Lung (tissue), 11 donors: ENCODE measurements at regions not wholly inside any gene's neighbourhood (a gene's known extent, or its start where the extent isn't known, plus 50 kb on each side); places are given as distances from the start of the nearest gene placed in this dataset.

Experiments used
- ATAC-seq: fragments of 200-7000 bp; cut with Tn5 transposase; one replicate; pipeline ENCODE4 v1.9.1; 2020; ENCODE audit warnings: moderate number of reproducible peaks; ENCODE audit not compliant: insufficient read depth, low FRiP score
- DNase-seq, 3 donors: peaks; one replicate each; pipeline ENCODE4 v3.0.0-alpha.2; 2013 to 2017
- H3K27ac ChIP-seq, 2 donors: one replicate each; pipeline ENCODE4 v1.5.1; 2013; ENCODE audit warnings: mild to moderate bottlenecking in 2 of 2, moderate library complexity in 2 of 2, control low read depth in 1 of 2, inconsistent platforms in 1 of 2, low read depth in 1 of 2, low read length in 1 of 2
- H3K27me3 ChIP-seq, 3 donors: one replicate each; pipeline ENCODE4 v1.5.1; 2013; ENCODE audit warnings: low read length in 2 of 3; ENCODE audit not compliant: control insufficient read depth in 3 of 3, insufficient read depth in 3 of 3
- H3K36me3 ChIP-seq, 4 donors: one replicate each; pipeline ENCODE4 v1.5.1; 2013; ENCODE audit warnings: low read length in 4 of 4, mild to moderate bottlenecking in 1 of 4, moderate library complexity in 1 of 4; ENCODE audit not compliant: control insufficient read depth in 4 of 4, insufficient read depth in 4 of 4
- H3K4me1 ChIP-seq, 5 donors: one replicate each; pipeline ENCODE4 v1.5.1; 2013; ENCODE audit warnings: low read length in 5 of 5, mild to moderate bottlenecking in 2 of 5, moderate library complexity in 1 of 5; ENCODE audit not compliant: control insufficient read depth in 5 of 5, insufficient read depth in 5 of 5
- H3K4me3 ChIP-seq: one replicate; pipeline ENCODE4 v1.5.1; 2013; ENCODE audit warnings: mild to moderate bottlenecking, control low read depth, moderate library complexity
- H3K9ac ChIP-seq, 2 donors: one replicate each; pipeline ENCODE4 v1.5.1; 2013; ENCODE audit warnings: low read length in 2 of 2, control low read depth in 1 of 2; ENCODE audit not compliant: insufficient read depth in 1 of 2
- H3K9me3 ChIP-seq, 4 donors: one replicate each; pipeline ENCODE4 v1.5.1; 2013; ENCODE audit warnings: low read length in 3 of 4, mild to moderate bottlenecking in 1 of 4, moderate library complexity in 1 of 4; ENCODE audit not compliant: control insufficient read depth in 4 of 4, insufficient read depth in 3 of 4
- CTCF ChIP-seq: IDR thresholded peaks from 2 replicates; pipeline ENCODE4 v1.5.1; 2012; ENCODE audit warnings: mild to moderate bottlenecking; ENCODE audit errors: control extremely low read depth, extremely low read depth
- WGBS, 2 donors: extraction: QIAGEN DNeasy Blood & Tissue Kit; methylation state at CpG; one replicate each; pipeline ENCODE4 v1.1.7; 2013; 5-methylcytosine and 5-hydroxymethylcytosine counted together
- donor health status: control.
- donor health status: control.
- donor health status: Bipolar disorder and iron deficiency.
- donor health status: healthy.
- donor health status: DM: yes; HTN: yes; CAD: no.

GRCh38 chr1:103854279-103854678 is 104.6 kb downstream of the AMY1C start:
- Histone ChIP-seq H3K4me1 (no peaks in the 10 kb centered on the region), H3K9ac (no peak overlapping the region), H3K36me3 (no peaks in the 10 kb centered on the region), H3K27ac (no peak overlapping the region), H3K9me3 (no peaks in the 10 kb centered on the region), H3K4me3 (no peak overlapping the region), H3K27me3 (no peaks in the 10 kb centered on the region)
- ATAC-seq (no peak), DNase-seq (no peak)
- no peak for TF ChIP-seq CTCF

- TF ChIP-seq CTCF: no peak
- no peak for ATAC-seq
- DNase-seq: no peak
- 87 to 89% methylated on average over 2 of the region's 2 CpGs for WGBS, 2 donors
- Histone ChIP-seq H3K4me1 (no peaks in the 10 kb centered on the region), H3K9me3 (peaks cover 0 to 3% (median 0%) of the 10 kb centered on the region in 4 donors), H3K27me3 (no peaks in the 10 kb centered on the region), H3K36me3 (no peaks in the 10 kb centered on the region), H3K4me3 (no peak overlapping the region), H3K9ac (no peak overlapping the region), H3K27ac (no peak overlapping the region)
These were observed 110.0 kb downstream of the AMY1C start for GRCh38 chr1:103859721-103860120.

- H3K9me3 ChIP-seq: no peaks in the 10 kb centered on the region
- H3K9ac ChIP-seq: no peak overlapping the region
- peaks cover 0 to 2% (median 0%) of the 10 kb centered on the region in 5 donors for H3K4me1 ChIP-seq
- no peak for TF ChIP-seq CTCF
- no peak overlapping the region for H3K4me3 ChIP-seq
- DNase-seq (no peak), ATAC-seq (no peak)
- H3K27ac ChIP-seq: no peak overlapping the region
- H3K27me3 ChIP-seq: no peaks in the 10 kb centered on the region
- WGBS, 2 donors: 77 to 88% methylated on average over 3 of the region's 3 CpGs
- no peaks in the 10 kb centered on the region for H3K36me3 ChIP-seq
These were observed 149.1 kb downstream of the AMY1C start for GRCh38 chr1:103898576-103899345.

GRCh38 chr1:103900005-103900404 is 150.3 kb downstream of the AMY1C start:
- H3K27me3 ChIP-seq: no peaks in the 10 kb centered on the region
- H3K4me3 ChIP-seq: no peak overlapping the region
- DNase-seq: no peak
- WGBS, 2 donors: 91% methylated on average over 3 of the region's 3 CpGs
- no peaks in the 10 kb centered on the region for H3K9me3 ChIP-seq
- H3K27ac ChIP-seq: no peak overlapping the region
- ATAC-seq: no peak
- H3K9ac ChIP-seq: no peak overlapping the region
- H3K4me1 ChIP-seq: peaks cover 0 to 2% (median 0%) of the 10 kb centered on the region in 5 donors
- H3K36me3 ChIP-seq: no peaks in the 10 kb centered on the region
- no peak for TF ChIP-seq CTCF
